ENCODE measurements at regions not wholly inside any gene's neighbourhood (a gene's known extent, or its start where the extent isn't known, plus 50 kb on each side); places are given as distances from the start of the nearest gene placed in this dataset.

- TF ChIP-seq POLR2A (IDR thresholded peaks at IDR 0.05; ENCODE audit: low read length) = no peak
- no peak for TF ChIP-seq GATA1 (IDR thresholded peaks at IDR 0.05; ENCODE audit: low read depth, low read length)
Measured at GRCh38 chr2:48124592-48124991, 189.9 kb upstream of the FOXN2 start.
